NCI-H748 treated with DMSO at 0.1 percent for 48 hours (cell line): ENCODE measurements at regions not wholly inside any gene's neighbourhood (a gene's known extent, or its start where the extent isn't known, plus 50 kb on each side); places are given as distances from the start of the nearest gene placed in this dataset.
A peak's percentile ranks its signal among the peaks of the same experiment; 100 is the strongest.

Source experiments
- DNase-seq: peaks from one replicate; lab custom pipeline; 2025; lab: John Stamatoyannopoulos, UW

DNA sequence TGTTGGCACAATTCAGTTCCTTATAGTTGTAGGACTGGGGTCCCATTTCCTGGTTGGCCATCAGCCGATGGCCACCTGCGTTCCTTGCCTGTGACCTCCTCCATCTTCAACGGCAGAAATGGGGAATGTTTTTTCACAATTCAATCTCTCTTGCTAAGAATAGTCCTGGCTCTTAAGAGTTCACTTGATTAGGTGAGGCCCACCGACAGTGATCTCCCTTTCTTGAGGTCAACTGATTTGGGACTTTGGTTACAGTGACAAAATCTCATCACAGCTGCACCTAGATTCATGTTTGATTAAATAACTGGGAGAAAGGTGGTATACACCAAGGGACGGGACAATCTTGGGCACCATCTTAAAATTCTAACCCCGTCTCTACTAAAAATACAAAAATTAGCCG lies 139.1 kb upstream of the DTNBP1 start:
- DNase-seq, result no peak

DNA sequence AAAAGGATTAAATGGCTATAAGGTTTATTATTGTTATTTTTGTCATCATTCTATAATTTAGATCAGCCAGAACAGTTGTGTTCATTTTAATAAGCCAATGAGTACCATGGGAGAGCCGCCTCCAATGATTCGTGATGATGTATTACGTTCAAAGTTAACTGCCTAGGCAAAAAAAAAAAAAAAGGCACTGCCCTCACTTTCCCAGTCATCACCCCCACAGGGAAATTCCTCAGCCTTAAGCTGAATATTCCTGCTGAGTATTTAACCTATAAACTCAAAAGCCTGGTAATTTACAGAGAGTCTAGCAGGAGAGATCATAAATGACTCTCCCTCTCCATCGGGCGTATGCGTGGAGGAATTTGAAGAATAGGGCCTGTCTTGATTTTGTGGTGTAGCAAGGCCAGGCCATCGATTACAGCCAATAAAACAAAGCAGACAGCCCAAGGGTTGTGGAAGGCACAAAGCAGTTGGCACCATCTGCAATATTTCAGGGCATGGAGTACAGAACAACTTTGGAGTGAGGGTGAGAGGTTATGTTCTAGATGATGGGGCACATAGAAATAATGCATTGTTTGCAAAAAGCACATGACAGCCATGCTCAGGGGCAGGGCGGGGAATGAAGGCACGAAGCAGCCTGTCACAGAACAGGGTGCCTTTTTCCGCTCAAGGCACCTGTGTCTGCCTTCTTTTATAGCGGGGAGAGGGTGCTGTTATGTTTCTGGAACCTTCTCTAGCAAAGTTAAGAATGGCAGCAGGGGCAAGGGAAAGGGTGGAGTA lies 138.2 kb upstream of the DTNBP1 start:
- no peak for DNase-seq

DNA sequence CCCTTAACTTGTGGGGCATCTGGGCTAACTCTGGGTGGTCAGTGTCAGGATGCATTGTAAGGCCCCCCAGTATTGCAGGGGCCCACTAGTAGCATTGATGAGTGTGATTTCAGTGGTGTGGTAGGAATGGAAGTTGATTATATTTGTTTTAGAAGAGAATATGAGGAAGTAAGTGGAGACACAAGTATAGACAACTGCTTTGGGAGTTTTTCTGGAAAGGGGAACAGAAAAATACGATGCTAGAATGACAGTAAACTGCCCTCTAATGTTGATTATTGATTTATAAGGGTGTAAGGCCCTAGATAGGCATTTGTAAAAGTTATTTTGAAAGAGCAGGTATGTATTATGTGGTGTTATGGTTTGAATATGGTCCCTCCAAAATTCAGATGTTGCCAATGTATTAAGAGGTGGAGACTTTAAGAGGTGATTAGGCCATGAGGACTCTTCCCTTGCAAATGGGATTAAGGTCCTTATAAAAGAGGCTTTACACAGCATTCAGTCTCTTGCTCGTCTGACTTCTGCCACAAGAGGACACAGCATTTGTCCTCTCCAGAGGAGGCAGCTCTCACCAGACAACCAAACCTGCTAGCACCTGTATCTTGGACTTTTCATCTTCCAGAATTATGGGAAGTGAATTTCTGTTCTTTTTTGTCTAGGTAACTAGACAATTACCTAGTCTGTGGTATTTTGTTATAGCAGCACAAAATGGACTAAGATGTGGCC lies 135.9 kb upstream of the DTNBP1 start:
- DNase-seq, result no peak

DNA sequence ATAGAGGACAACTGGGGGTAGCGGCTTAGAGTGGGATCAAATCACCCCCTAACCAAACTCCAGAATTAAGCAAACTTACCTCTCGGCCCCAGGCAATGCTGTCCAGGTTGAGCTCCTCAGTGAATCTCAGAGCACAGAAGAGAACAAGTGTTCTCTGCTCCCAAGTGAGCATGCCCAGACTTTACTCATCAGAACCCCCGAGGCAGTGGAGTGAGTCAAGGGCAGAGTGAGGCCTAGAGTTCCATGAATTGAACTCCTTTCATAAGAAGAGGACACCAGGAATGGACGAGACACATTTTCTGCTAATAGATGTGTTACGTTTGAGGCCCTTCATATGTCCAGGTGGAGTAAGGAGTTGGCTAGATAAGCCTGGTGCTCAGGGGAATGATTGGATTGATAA lies 134.0 kb upstream of the DTNBP1 start:
- DNase-seq, result no peak

DNA sequence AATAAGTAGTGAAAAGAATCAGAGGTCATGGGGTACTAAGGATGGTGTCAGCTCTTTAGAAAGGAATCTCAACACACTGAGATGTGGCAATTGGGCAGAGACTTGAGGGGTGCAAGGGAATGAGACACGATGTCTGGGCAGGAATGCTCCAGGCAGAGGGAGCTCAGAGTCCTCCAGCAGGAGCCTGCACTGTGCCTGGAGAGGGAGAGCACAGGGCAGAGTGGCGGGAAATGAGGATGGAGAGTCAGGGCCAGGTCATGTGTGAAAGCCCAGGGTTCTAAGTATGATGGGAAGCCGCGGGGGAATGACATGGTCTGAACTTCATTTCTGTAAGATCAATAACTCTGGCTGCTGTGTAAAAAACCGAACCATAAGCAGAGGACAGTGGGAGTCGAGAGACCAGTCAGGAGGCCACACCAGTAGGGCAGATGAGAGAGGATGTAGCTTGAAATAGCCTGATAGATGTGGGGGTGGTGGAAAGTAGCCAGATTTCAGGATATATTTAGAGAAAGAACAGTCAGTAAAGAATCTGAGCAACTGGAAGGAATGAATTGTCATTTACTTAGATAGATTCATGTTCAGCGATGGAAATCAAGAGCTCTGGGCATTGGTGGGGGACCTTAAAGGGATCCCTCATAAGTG lies 133.4 kb upstream of the DTNBP1 start:
- DNase-seq, result no peak

DNA sequence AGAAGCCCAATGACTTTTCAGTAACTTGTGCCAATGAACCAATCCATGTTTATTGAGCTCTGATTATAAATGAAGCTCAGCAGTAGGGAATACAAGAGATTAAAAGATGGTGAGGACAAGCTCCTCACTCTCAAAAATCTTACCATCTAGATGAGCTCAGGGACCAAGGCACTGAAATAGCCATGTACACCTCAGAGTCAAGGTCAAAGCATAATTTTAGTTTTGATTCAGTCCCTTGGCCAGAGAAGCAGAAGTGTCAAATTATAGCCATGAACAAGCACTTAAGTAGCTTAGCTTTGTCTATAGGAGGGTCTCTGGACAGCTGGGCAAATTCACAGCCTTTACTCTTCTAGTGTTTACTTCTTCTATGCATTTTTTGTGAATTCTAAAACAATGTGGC lies 131.0 kb upstream of the DTNBP1 start:
- DNase-seq, result peak; percentile 8

GRCh38 chr6:15793288-15793687 lies 130.5 kb upstream of the DTNBP1 start:
- DNase-seq, result no peak

- DNase-seq, result no peak
Observed at GRCh38 chr6:15792842-15793241, 130.0 kb upstream of the DTNBP1 start.

DNA sequence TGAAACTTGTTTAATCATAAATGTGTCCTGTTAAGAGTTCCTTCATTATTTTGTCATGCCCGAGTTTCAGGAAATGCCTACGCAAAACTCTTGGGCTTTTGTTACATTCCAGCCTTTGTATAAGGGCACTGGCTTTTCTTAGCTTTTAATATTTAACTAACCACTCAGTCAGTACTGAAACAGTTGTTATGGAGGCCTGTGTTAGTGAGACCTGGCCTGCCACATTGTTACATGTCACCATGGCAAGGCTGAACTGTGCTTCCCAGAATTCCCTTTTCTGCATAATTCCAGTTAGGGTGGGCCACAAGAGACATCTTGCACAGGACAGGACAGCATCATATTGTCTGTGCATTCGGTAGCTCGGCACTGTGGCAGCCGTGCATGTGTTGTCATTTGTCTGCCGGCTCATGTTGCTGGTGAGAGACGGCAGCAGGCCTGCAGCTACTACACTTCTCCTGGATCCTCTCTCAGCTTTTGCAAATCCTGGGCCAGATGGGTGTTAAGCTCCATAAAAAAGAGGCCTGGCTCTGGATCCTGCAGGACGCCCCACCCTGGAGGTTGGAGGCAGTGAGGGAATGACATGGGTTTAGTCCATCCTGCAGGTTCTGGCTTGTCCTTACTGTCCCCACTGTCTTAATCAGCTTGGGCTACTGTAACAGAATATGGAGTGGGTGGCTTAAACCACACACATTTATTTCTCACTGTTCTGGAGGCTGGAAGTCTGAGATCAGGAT lies 128.8 kb upstream of the DTNBP1 start:
- no peak for DNase-seq

DNA sequence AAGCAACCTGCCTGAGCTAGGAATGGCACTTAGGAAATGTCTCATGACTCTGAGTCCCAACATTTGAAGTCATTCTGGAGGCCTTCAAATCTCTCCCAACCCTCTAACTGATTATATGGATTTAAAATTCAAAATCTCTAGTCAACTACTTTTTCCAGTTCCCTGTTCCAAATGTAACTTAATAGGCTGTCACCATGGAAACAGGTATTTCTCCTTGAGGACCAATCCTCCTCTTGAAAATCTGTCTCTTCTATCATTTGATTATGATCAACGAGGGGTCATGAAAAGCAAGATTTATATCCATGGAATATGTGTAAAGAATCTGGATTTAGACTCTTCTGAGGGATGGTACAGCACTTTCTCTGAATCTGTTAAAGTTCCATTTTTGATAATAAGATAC lies 127.3 kb upstream of the DTNBP1 start:
- DNase-seq, result no peak

DNA sequence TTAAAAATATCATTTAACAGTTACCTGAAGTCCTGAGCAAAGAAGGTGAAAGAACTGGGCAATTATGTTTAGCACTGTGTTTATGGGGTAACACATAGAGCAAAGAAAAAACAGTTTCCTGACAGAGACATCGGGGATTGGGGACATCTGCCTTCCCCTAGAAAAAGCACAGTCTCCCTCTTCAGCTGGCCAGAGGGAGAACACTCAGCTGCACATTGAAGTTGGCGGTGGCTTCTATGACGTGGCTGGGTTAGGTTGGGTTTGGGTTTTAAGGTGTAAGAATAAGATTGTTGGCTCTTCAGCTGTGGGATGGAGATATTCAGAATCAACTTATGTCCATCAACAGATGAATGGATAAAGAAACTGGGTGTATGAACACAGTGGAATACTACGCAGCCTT lies 124.0 kb upstream of the DTNBP1 start:
- no peak for DNase-seq

GRCh38 chr6:15783484-15783883 lies 120.7 kb upstream of the DTNBP1 start:
- no peak for DNase-seq

- DNase-seq, result no peak
Observed at GRCh38 chr6:15781890-15782289, 119.1 kb upstream of the DTNBP1 start.

DNA sequence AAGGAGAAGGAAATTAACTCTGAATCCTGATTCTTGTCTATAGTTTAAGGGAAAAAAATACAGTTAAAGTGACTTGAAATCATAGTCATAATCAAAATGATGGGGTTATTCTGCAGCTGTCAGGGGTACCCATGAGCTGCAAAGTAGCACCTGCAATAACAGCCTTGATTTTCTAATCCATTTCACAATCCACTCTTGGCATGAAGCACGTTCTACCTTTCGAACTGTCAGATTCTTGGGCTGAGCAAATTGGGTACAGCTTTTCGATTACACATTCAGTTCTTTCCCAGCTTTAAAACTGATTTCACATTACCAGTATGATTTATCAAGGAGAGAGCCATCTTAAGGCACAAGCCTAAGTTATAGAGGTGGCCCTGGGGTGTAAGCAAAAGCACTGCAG lies 118.5 kb upstream of the DTNBP1 start:
- DNase-seq, result no peak

DNA sequence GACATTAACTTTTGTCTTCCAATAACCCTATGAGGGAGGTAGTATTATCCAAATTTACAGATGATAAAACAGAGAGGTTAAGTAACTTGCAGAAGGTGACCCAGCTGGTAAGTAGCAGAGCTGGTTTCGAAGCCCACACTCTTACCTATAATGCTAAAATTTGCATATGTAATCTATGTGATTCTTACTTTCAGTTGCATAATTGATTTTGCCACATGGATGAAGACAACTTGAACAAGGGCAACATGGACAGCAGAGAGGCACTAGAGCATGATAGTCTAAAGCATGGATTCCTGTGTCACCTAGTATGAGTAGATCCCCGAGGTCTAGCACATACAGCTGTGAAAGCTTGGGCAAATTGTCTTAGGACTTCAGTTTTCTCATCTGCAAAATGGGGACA lies 117.6 kb upstream of the DTNBP1 start:
- no peak for DNase-seq

DNA sequence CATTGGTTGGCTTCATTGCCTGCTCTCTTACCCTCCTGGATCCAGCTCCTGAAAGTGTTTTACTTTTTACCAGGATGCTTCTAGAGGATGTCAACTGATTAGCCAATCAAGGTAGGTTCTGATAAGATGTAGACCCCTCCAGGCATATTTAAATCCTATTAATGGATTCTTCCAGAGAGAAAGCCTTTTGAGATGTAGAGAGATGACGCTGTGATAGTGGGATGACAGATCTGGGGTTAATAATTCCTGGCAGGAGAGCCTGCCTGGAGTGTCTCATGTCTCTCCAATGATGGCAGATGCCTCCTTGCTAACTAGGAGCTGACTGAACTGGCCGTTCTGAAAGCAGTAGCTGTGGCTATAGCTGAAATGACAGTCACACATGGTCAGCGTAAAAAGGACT lies 116.9 kb upstream of the DTNBP1 start:
- DNase-seq, result no peak

GRCh38 chr6:15776458-15776980 lies 113.7 kb upstream of the DTNBP1 start:
- no peak for DNase-seq

DNA sequence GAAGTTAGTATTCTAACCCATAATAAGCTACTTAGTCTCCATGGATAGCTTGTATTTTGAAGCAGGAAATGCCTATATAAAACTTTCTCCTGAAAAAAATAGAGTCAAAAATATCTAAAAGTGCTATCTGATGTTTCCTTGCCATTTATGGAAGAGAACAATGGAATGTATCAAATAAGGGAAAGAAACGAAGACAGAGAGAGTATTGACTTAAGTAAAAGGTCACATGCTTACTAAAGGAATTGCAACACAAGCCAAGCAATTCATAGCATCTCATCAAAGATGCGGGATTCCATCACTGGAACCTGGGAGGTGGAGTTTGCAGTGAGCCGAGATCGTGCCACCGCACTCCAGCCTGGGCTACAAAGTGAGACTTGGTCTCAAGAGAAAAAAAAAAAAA lies 112.9 kb upstream of the DTNBP1 start:
- DNase-seq, result no peak

- DNase-seq, result no peak
Observed at GRCh38 chr6:15775076-15775634, 112.3 kb upstream of the DTNBP1 start.

DNA sequence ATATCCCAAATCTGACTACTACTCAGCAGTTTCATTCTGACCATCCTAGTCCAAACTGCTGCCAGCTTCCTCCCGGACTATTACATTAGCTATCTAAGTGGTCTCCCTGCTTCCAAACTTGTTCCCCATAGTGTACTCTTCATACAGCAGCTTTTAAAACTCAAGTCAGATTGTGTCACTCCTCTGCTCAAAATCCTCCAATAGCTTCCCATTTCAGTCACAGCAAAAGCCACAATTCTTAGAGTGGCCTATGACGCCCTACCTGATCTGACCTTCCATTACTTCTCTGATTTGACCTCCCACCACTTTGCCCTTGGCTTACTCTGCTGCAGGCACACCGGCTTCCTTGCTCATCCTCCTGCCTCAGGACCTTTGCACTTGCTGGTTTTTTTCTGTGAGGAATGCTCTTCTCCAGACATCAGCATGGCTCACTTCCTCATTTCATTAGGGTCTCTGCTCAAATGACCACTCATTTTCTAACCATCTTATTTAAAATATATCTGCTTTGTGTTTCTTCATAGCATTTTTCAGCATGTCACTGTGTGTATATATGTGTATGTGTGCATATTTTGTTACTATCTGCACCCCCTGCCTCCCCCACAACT lies 111.1 kb upstream of the DTNBP1 start:
- DNase-seq, result no peak

DNA sequence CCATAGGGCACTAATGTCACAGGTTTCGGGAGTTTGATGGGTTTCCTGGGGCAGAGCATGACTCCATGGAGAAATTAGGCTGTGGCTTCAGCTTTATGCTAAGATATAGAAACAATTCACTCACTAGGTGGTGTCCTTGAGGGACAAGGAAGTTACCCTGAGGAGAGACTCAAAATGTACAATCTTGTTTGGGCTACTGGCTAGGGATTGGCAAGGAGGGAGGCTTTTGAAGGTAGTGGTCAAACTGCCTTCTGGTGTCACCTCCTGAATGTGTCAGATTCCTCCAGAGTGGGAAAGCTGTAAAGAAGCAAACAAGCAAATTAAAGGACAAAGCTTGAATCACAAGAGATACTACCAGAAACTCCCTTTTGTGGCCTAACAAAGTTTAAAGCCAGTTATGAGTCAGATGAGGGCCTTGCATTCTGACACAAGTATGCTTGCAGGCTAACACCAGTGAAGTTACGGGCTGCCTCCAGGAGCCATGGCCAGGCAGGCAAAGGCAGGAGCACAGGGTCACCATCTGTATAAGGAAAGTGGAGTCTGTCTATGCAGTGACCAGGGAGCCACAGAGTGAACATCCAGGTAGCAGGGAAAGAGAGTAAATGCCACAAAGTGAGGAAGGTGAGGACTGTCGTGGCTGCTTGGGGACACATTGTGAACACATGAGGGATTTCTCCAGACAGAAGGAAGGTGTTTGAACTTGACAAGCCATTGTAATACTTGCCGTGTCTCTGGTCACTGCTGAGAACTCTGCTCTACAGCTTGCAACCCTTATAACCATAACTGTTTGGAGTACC lies 107.7 kb upstream of the DTNBP1 start:
- DNase-seq, result no peak
